SU-DHL-6 (cell line): ENCODE measurements at regions not wholly inside any gene's neighbourhood (a gene's known extent, or its start where the extent isn't known, plus 50 kb on each side); places are given as distances from the start of the nearest gene placed in this dataset.

Experiments used
- EZH2phosphoT487 ChIP-seq: fragments of 200-600 bp; sonication (generic), shearing (Covaris generic); conservative IDR thresholded peaks from 2 replicates; pipeline ENCODE4 v1.6.1; 2018; ENCODE audit warnings: mild to moderate bottlenecking, antibody characterized with exemption, low read length, moderate library complexity, mixed read lengths
- TF ChIP-seq, protein P1 (sequence below): fragments of 200-600 bp; sonication (generic); IDR thresholded peaks from one replicate; pipeline ENCODE4 v1.5.1; 2017; ENCODE audit warnings: antibody characterized with exemption, mild to moderate bottlenecking, low read length, moderate library complexity; ENCODE audit not compliant: insufficient read depth, poor library complexity, severe bottlenecking

- TF ChIP-seq, protein P1, sequence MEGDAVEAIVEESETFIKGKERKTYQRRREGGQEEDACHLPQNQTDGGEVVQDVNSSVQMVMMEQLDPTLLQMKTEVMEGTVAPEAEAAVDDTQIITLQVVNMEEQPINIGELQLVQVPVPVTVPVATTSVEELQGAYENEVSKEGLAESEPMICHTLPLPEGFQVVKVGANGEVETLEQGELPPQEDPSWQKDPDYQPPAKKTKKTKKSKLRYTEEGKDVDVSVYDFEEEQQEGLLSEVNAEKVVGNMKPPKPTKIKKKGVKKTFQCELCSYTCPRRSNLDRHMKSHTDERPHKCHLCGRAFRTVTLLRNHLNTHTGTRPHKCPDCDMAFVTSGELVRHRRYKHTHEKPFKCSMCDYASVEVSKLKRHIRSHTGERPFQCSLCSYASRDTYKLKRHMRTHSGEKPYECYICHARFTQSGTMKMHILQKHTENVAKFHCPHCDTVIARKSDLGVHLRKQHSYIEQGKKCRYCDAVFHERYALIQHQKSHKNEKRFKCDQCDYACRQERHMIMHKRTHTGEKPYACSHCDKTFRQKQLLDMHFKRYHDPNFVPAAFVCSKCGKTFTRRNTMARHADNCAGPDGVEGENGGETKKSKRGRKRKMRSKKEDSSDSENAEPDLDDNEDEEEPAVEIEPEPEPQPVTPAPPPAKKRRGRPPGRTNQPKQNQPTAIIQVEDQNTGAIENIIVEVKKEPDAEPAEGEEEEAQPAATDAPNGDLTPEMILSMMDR: no peak
- TF ChIP-seq EZH2phosphoT487: no peak
Measured at GRCh38 chr5:4780633-4781032, 359.5 kb upstream of the ADAMTS16 start.
